ENCODE measurements at regions not wholly inside any gene's neighbourhood (a gene's known extent, or its start where the extent isn't known, plus 50 kb on each side); places are given as distances from the start of the nearest gene placed in this dataset.

DNA sequence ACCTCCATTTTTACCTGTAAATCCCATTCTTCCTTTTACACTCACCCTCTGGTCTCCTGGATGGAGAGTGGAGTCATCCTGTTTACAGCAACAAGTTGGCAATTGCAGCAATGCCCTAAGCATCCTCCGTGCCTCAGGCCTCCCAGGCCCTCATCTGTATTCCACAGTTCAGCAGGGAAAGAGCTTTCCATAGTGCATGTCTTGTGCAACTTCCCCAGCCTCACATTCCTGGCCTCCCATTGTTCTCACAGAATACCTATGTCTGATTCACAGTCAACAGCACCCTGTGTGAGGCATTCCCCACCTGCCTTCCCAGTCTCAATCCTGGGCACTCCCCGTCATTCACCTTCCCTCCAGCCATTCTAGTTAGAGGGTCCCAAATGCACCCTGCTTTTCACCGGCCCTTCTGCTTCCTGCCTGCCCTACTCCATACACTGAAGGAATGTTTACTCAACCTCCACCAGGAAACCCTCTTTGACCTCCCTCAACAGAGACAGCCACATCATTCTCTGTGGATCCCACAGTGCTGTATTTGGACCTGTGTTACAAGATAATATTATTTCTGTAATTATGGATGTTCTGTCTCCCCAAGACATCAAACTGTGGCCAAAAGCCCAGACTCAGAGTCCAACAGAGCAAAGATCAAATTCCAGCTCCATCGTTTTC is 405.7 kb downstream of the BUD13 start (continued):
- TF ChIP-seq, protein P1, sequence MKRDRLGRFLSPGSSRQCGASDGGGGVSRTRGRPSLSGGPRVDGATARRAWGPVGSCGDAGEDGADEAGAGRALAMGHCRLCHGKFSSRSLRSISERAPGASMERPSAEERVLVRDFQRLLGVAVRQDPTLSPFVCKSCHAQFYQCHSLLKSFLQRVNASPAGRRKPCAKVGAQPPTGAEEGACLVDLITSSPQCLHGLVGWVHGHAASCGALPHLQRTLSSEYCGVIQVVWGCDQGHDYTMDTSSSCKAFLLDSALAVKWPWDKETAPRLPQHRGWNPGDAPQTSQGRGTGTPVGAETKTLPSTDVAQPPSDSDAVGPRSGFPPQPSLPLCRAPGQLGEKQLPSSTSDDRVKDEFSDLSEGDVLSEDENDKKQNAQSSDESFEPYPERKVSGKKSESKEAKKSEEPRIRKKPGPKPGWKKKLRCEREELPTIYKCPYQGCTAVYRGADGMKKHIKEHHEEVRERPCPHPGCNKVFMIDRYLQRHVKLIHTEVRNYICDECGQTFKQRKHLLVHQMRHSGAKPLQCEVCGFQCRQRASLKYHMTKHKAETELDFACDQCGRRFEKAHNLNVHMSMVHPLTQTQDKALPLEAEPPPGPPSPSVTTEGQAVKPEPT (CRISPR knock-in tag; IDR thresholded peaks at IDR 0.05; ENCODE audit: low read depth) = no peak
- peak; percentile 43; the same call in 1 of the 2 replicates for TF ChIP-seq ZFX (CRISPR knock-in tag; IDR thresholded peaks at IDR 0.05; ENCODE audit: low read depth)
- TF ChIP-seq NPAS2 (CRISPR knock-in tag; IDR thresholded peaks at IDR 0.05; ENCODE audit: borderline replicate concordance) = no peak
- 0 out of 2 replicates have a peak, but pooled peaks have one; percentile 15 for TF ChIP-seq TSC22D2 (CRISPR knock-in tag; IDR thresholded peaks at IDR 0.05; ENCODE audit: borderline replicate concordance)
- no peak for TF ChIP-seq ZNF615 (CRISPR knock-in tag; IDR thresholded peaks at IDR 0.05; ENCODE audit: borderline replicate concordance)
- TF ChIP-seq ZNF501 (CRISPR knock-in tag; IDR thresholded peaks at IDR 0.05) = peak; percentile 16; the same call in 1 of the 2 replicates
- no peak for TF ChIP-seq SSRP1 (CRISPR knock-in tag; IDR thresholded peaks at IDR 0.05)
- TF ChIP-seq, protein P2, sequence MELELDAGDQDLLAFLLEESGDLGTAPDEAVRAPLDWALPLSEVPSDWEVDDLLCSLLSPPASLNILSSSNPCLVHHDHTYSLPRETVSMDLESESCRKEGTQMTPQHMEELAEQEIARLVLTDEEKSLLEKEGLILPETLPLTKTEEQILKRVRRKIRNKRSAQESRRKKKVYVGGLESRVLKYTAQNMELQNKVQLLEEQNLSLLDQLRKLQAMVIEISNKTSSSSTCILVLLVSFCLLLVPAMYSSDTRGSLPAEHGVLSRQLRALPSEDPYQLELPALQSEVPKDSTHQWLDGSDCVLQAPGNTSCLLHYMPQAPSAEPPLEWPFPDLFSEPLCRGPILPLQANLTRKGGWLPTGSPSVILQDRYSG (CRISPR knock-in tag; IDR thresholded peaks at IDR 0.05) = no peak
- TF ChIP-seq TBX2 (CRISPR knock-in tag; IDR thresholded peaks at IDR 0.05; ENCODE audit: borderline replicate concordance) = no peak
- TF ChIP-seq BRD4 (CRISPR knock-in tag; IDR thresholded peaks at IDR 0.05) = no peak
- TF ChIP-seq SRSF1 (optimal IDR thresholded peaks at IDR 0.05; ENCODE audit: low read depth, low read length) = no peak
- TF ChIP-seq ZZZ3 (CRISPR knock-in tag; IDR thresholded peaks at IDR 0.05; ENCODE audit: borderline replicate concordance) = no peak
- TF ChIP-seq, protein P3, sequence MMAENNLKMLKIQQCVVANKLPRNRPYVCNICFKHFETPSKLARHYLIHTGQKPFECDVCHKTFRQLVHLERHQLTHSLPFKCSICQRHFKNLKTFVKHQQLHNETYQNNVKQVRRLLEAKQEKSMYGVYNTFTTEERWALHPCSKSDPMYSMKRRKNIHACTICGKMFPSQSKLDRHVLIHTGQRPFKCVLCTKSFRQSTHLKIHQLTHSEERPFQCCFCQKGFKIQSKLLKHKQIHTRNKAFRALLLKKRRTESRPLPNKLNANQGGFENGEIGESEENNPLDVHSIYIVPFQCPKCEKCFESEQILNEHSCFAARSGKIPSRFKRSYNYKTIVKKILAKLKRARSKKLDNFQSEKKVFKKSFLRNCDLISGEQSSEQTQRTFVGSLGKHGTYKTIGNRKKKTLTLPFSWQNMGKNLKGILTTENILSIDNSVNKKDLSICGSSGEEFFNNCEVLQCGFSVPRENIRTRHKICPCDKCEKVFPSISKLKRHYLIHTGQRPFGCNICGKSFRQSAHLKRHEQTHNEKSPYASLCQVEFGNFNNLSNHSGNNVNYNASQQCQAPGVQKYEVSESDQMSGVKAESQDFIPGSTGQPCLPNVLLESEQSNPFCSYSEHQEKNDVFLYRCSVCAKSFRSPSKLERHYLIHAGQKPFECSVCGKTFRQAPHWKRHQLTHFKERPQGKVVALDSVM (CRISPR knock-in tag; IDR thresholded peaks at IDR 0.05) = peak; percentile 94
- TF ChIP-seq SOX13 (IDR thresholded peaks at IDR 0.05) = peak; percentile 98
- peak in 1 of 2 experiments; percentile 99; a peak in 2 of 4 replicates for TF ChIP-seq SOX13 (CRISPR knock-in tag; conservative IDR thresholded peaks at IDR 0.05 in 1 of 2, IDR thresholded peaks at IDR 0.05 in 1 of 2)
- TF ChIP-seq GTF2F1 (IDR thresholded peaks at IDR 0.05; ENCODE audit: low read length) = no peak
- TF ChIP-seq PHF5A (CRISPR knock-in tag; IDR thresholded peaks at IDR 0.05; ENCODE audit: low read depth, unreplicated experiment) = no peak
- TF ChIP-seq TEAD3 (CRISPR knock-in tag; optimal IDR thresholded peaks at IDR 0.05; ENCODE audit: borderline replicate concordance) = peak; percentile 97
- TF ChIP-seq RFX1 (IDR thresholded peaks at IDR 0.05) = no peak
- no peak for TF ChIP-seq ZSCAN12 (CRISPR knock-in tag; IDR thresholded peaks at IDR 0.05)
- peak; percentile 78; the same call in 1 of the 2 replicates for TF ChIP-seq ZNF292 (CRISPR knock-in tag; IDR thresholded peaks at IDR 0.05; ENCODE audit: borderline replicate concordance, low read depth)
- TF ChIP-seq SOX5 (CRISPR knock-in tag; IDR thresholded peaks at IDR 0.05; ENCODE audit: borderline replicate concordance) = peak; percentile 99
- TF ChIP-seq, protein P4, sequence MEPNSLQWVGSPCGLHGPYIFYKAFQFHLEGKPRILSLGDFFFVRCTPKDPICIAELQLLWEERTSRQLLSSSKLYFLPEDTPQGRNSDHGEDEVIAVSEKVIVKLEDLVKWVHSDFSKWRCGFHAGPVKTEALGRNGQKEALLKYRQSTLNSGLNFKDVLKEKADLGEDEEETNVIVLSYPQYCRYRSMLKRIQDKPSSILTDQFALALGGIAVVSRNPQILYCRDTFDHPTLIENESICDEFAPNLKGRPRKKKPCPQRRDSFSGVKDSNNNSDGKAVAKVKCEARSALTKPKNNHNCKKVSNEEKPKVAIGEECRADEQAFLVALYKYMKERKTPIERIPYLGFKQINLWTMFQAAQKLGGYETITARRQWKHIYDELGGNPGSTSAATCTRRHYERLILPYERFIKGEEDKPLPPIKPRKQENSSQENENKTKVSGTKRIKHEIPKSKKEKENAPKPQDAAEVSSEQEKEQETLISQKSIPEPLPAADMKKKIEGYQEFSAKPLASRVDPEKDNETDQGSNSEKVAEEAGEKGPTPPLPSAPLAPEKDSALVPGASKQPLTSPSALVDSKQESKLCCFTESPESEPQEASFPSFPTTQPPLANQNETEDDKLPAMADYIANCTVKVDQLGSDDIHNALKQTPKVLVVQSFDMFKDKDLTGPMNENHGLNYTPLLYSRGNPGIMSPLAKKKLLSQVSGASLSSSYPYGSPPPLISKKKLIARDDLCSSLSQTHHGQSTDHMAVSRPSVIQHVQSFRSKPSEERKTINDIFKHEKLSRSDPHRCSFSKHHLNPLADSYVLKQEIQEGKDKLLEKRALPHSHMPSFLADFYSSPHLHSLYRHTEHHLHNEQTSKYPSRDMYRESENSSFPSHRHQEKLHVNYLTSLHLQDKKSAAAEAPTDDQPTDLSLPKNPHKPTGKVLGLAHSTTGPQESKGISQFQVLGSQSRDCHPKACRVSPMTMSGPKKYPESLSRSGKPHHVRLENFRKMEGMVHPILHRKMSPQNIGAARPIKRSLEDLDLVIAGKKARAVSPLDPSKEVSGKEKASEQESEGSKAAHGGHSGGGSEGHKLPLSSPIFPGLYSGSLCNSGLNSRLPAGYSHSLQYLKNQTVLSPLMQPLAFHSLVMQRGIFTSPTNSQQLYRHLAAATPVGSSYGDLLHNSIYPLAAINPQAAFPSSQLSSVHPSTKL (CRISPR knock-in tag; IDR thresholded peaks at IDR 0.05) = peak; percentile 84

Data from HepG2 (cell line).